HG03520 (cell line): ENCODE measurements at regions not wholly inside any gene's neighbourhood (a gene's known extent, or its start where the extent isn't known, plus 50 kb on each side); places are given as distances from the start of the nearest gene placed in this dataset.

Experiments
- ATAC-seq: cut with Tn5 transposase; IDR thresholded peaks from one replicate; pipeline ENCODE4 v1.9.1; 2021; ENCODE audit warnings: mild to moderate bottlenecking, moderate library complexity; ENCODE audit not compliant: unreplicated experiment

GRCh38 chr13:105202354-105202753, 1333.1 kb downstream of the EFNB2 start:
- peak; percentile 68 for ATAC-seq

GRCh38 chr13:105201351-105201750, 1334.1 kb downstream of the EFNB2 start:
- ATAC-seq = no peak

- ATAC-seq = no peak
These were observed 1335.3 kb downstream of the EFNB2 start for GRCh38 chr13:105200181-105200580.

GRCh38 chr13:105196052-105196451, 1339.4 kb downstream of the EFNB2 start:
- ATAC-seq = no peak

- no peak for ATAC-seq
These were observed 1342.4 kb downstream of the EFNB2 start for GRCh38 chr13:105193026-105193425.

GRCh38 chr13:105184201-105184600, 1351.3 kb downstream of the EFNB2 start:
- ATAC-seq = no peak

GRCh38 chr13:105177265-105177900, 1358.1 kb downstream of the EFNB2 start:
- ATAC-seq = peak; percentile 87

- no peak for ATAC-seq
These were observed 1365.0 kb downstream of the EFNB2 start for GRCh38 chr13:105170438-105170837.

- ATAC-seq = no peak
These were observed 1367.2 kb downstream of the EFNB2 start for GRCh38 chr13:105168295-105168694.

GRCh38 chr13:105167385-105167784, 1368.1 kb downstream of the EFNB2 start:
- no peak for ATAC-seq

- peak; percentile 94 for ATAC-seq
These were observed 1369.9 kb downstream of the EFNB2 start for GRCh38 chr13:105165449-105166125.

- no peak for ATAC-seq
These were observed 1375.6 kb downstream of the EFNB2 start for GRCh38 chr13:105159841-105160240.

GRCh38 chr13:105153611-105154010, 1381.9 kb downstream of the EFNB2 start:
- no peak for ATAC-seq

- ATAC-seq = no peak
These were observed 1383.8 kb downstream of the EFNB2 start for GRCh38 chr13:105151639-105152038.

GRCh38 chr13:105147461-105147860, 1388.0 kb downstream of the EFNB2 start:
- no peak for ATAC-seq

- no peak for ATAC-seq
These were observed 1390.5 kb downstream of the EFNB2 start for GRCh38 chr13:105144936-105145335.

GRCh38 chr13:105144020-105144419, 1391.4 kb downstream of the EFNB2 start:
- ATAC-seq = no peak

GRCh38 chr13:105142556-105142955, 1392.9 kb downstream of the EFNB2 start:
- no peak for ATAC-seq

GRCh38 chr13:105139380-105140285, 1395.8 kb downstream of the EFNB2 start:
- peak; percentile 96 for ATAC-seq

- ATAC-seq = peak; percentile 10
These were observed 1396.4 kb downstream of the EFNB2 start for GRCh38 chr13:105139048-105139379.

- ATAC-seq = no peak
These were observed 1399.4 kb downstream of the EFNB2 start for GRCh38 chr13:105135852-105136615.
